Muscle layer of duodenum (tissue), 2 donors: ENCODE measurements at regions not wholly inside any gene's neighbourhood (a gene's known extent, or its start where the extent isn't known, plus 50 kb on each side); places are given as distances from the start of the nearest gene placed in this dataset.

Experiments
- H3K27ac ChIP-seq: one replicate; pipeline ENCODE4 v1.7.0; 2013; ENCODE audit warnings: mild to moderate bottlenecking, low read length
- H3K27me3 ChIP-seq: one replicate; pipeline ENCODE4 v1.7.0; 2013; ENCODE audit warnings: low read depth, mild to moderate bottlenecking, control low read depth, low read length
- H3K36me3 ChIP-seq, 2 donors: one replicate each; pipeline ENCODE4 v1.7.0; 2013; ENCODE audit warnings: low read length in 2 of 2, control low read depth in 1 of 2, mild to moderate bottlenecking in 1 of 2; ENCODE audit not compliant: insufficient read depth in 2 of 2, control insufficient read depth in 1 of 2
- H3K4me1 ChIP-seq, 2 donors: one replicate each; pipeline ENCODE4 v1.7.0; 2013; ENCODE audit warnings: low read length in 2 of 2, mild to moderate bottlenecking in 2 of 2, control low read depth in 1 of 2, moderate library complexity in 1 of 2; ENCODE audit not compliant: insufficient read depth in 2 of 2, control insufficient read depth in 1 of 2
- H3K4me3 ChIP-seq, 2 donors: one replicate each; pipeline ENCODE4 v1.7.0; 2013; ENCODE audit warnings: low read length in 2 of 2, low read depth in 1 of 2, mild to moderate bottlenecking in 1 of 2
- H3K9me3 ChIP-seq, 2 donors: one replicate each; pipeline ENCODE4 v1.7.0; 2013; ENCODE audit warnings: low read length in 2 of 2, control low read depth in 1 of 2, mild to moderate bottlenecking in 1 of 2; ENCODE audit not compliant: control insufficient read depth in 1 of 2
- donor health status: healthy.

GRCh38 chr9:80077059-80077458, 505.3 kb downstream of the TLE4 start:
- Histone ChIP-seq H3K27ac (no peak overlapping the region), H3K36me3 (no peaks in the 10 kb centered on the region), H3K9me3 (peaks cover 0 to 5% of the 10 kb centered on the region in 2 donors), H3K4me1 (peaks cover 0 to 8% of the 10 kb centered on the region in 2 donors), H3K4me3 (no peak overlapping the region), H3K27me3 (no peaks in the 10 kb centered on the region)

- Histone ChIP-seq H3K4me3 (no peak overlapping the region), H3K27ac (no peak overlapping the region), H3K9me3 (peaks cover 0 to 5% of the 10 kb centered on the region in 2 donors), H3K4me1 (peaks cover 0 to 8% of the 10 kb centered on the region in 2 donors), H3K27me3 (no peaks in the 10 kb centered on the region), H3K36me3 (no peaks in the 10 kb centered on the region)
Observed at GRCh38 chr9:80076162-80076561, 504.4 kb downstream of the TLE4 start.

- Histone ChIP-seq H3K4me1 (peaks cover 0 to 8% of the 10 kb centered on the region in 2 donors), H3K4me3 (no peak overlapping the region), H3K27ac (no peak overlapping the region), H3K27me3 (no peaks in the 10 kb centered on the region), H3K36me3 (no peaks in the 10 kb centered on the region), H3K9me3 (no peaks in the 10 kb centered on the region)
Observed at GRCh38 chr9:80074439-80074838, 502.7 kb downstream of the TLE4 start.

GRCh38 chr9:80072451-80072850, 500.7 kb downstream of the TLE4 start:
- no peaks in the 10 kb centered on the region for H3K27me3 ChIP-seq
- H3K4me1 ChIP-seq: peaks cover 0 to 8% of the 10 kb centered on the region in 2 donors
- no peak overlapping the region for H3K4me3 ChIP-seq
- H3K27ac ChIP-seq: no peak overlapping the region
- H3K9me3 ChIP-seq: no peaks in the 10 kb centered on the region
- no peaks in the 10 kb centered on the region for H3K36me3 ChIP-seq

GRCh38 chr9:80070071-80070742, 498.4 kb downstream of the TLE4 start:
- Histone ChIP-seq H3K9me3 (no peaks in the 10 kb centered on the region), H3K36me3 (no peaks in the 10 kb centered on the region), H3K27me3 (no peaks in the 10 kb centered on the region), H3K4me1 (peaks cover 0 to 8% of the 10 kb centered on the region in 2 donors), H3K4me3 (no peak overlapping the region), H3K27ac (no peak overlapping the region)

- Histone ChIP-seq H3K4me1 (no peaks in the 10 kb centered on the region), H3K27ac (no peak overlapping the region), H3K36me3 (no peaks in the 10 kb centered on the region), H3K4me3 (no peak overlapping the region), H3K9me3 (no peaks in the 10 kb centered on the region), H3K27me3 (no peaks in the 10 kb centered on the region)
Observed at GRCh38 chr9:80066931-80067330, 495.2 kb downstream of the TLE4 start.

DNA sequence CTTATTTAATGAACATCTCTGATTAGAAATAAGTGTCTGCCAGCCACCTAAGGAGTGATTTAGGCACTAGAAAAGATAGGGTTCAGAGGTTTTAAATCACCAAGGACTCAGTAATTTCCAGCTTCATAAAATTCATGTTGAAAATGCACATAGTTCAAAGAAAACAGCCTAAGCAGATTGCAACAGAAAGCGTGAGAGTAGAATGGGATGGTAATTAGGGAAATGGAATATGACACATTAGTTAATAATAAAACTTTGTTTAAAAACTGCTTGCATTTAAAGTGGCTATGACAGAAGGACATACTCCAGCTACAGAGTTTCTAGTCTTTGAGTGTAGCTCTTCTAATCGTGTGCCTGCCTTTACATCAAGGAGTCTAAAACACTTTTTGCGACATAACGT, 490.8 kb downstream of the TLE4 start:
- Histone ChIP-seq H3K36me3 (no peaks in the 10 kb centered on the region), H3K4me1 (no peaks in the 10 kb centered on the region), H3K4me3 (no peak overlapping the region), H3K27me3 (no peaks in the 10 kb centered on the region), H3K27ac (peak overlapping the region; percentile 7), H3K9me3 (peaks cover 4 to 7% of the 10 kb centered on the region in 2 donors)

- Histone ChIP-seq H3K27ac (peak overlapping the region; percentile 70), H3K36me3 (no peaks in the 10 kb centered on the region), H3K9me3 (peaks cover 4 to 9% of the 10 kb centered on the region in 2 donors)
Observed at GRCh38 chr9:80061940-80062339, 490.2 kb downstream of the TLE4 start.

DNA sequence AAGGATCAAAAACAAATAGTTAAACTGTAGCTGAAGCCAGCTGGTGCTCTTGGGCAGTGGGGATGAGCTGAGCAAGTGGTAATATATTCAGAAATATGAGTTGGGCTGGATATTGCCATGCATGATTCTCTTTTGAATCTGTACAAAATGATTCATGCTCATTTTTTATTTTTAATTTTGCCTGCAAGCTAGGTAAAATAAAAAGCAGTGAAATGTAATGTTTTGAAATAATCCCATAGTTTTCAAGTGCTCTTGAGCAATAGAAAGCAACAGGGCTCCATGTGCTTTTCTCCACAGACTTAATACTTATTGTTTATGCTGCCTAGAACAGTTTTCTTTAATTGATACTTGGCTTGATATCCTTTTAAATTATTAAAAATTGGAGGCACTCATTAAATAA, 489.3 kb downstream of the TLE4 start:
- Histone ChIP-seq H3K4me3 (no peak overlapping the region), H3K4me1 (no peaks in the 10 kb centered on the region), H3K9me3 (peaks cover 4 to 9% of the 10 kb centered on the region in 2 donors), H3K27me3 (no peaks in the 10 kb centered on the region), H3K27ac (no peak overlapping the region), H3K36me3 (no peaks in the 10 kb centered on the region)

More at GRCh38 chr9:80061940-80062339, 490.2 kb downstream of the TLE4 start:
- H3K4me1 ChIP-seq: no peaks in the 10 kb centered on the region
- no peaks in the 10 kb centered on the region for H3K27me3 ChIP-seq
- no peak overlapping the region for H3K4me3 ChIP-seq

DNA sequence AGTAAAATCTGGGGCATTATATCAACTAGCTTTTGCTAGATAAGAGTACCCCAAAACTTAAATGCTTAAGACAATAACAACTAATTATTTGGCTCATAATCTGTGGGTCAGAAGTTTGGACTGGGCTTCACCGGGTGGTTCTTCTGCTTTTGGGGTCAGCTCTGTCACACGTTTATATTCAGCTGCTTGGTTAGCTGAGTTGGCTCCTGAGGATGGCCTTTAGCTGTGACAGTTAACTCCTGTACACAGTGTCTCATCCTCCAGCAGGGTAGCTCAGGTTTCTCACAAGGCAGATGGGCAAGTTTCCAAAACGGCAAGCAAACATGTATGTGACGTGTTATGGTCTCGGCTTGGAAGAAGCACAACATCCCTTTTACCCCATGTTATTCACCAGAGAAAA, 488.2 kb downstream of the TLE4 start:
- Histone ChIP-seq H3K27me3 (no peaks in the 10 kb centered on the region), H3K4me3 (no peak overlapping the region), H3K27ac (no peak overlapping the region), H3K36me3 (no peaks in the 10 kb centered on the region), H3K9me3 (peaks cover 4 to 9% of the 10 kb centered on the region in 2 donors), H3K4me1 (no peaks in the 10 kb centered on the region)

- no peaks in the 10 kb centered on the region for H3K27me3 ChIP-seq
- no peak overlapping the region for H3K27ac ChIP-seq
- H3K36me3 ChIP-seq: no peaks in the 10 kb centered on the region
- no peaks in the 10 kb centered on the region for H3K4me1 ChIP-seq
- peaks cover 4 to 9% of the 10 kb centered on the region in 2 donors for H3K9me3 ChIP-seq
- no peak overlapping the region for H3K4me3 ChIP-seq
Observed at GRCh38 chr9:80059191-80059590, 487.4 kb downstream of the TLE4 start.

DNA sequence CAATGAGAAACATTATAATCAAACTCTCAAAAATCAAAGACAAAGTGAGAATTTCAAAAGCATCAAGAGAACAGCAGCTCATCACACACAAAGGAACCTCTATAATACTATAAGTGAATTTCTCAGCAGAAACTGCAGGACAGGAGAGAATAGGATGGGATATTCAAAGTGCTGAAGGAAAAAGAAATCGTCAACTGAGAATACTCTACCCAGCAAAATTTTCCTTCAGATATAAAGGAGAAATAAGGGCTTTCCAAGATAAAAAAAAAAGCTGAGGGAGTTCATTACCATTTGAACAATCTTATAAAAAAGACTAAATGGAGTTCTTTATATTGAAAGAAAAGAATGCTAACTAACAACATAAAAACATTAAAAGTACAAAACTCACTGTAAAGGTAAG, 481.1 kb downstream of the TLE4 start:
- no peak overlapping the region for H3K27ac ChIP-seq
- H3K27me3 ChIP-seq: no peaks in the 10 kb centered on the region
- H3K4me1 ChIP-seq: no peaks in the 10 kb centered on the region

More for the DNA sequence above, 481.1 kb downstream of the TLE4 start:
- Histone ChIP-seq H3K9me3 (peaks cover 0 to 14% of the 10 kb centered on the region in 2 donors), H3K4me3 (no peak overlapping the region), H3K36me3 (no peaks in the 10 kb centered on the region)
